GM23248 (cell line): ENCODE measurements at regions not wholly inside any gene's neighbourhood (a gene's known extent, or its start where the extent isn't known, plus 50 kb on each side); places are given as distances from the start of the nearest gene placed in this dataset.

Source experiments
- EZH2 ChIP-seq: fragments of 200-600 bp; sonication (generic); IDR thresholded peaks from 2 replicates; pipeline ENCODE4 v1.6.1; 2018; ENCODE audit warnings: antibody characterized with exemption, mild to moderate bottlenecking; ENCODE audit not compliant: insufficient read depth, poor library complexity, severe bottlenecking
- EZH2phosphoT487 ChIP-seq: fragments of 200-600 bp; sonication (generic); IDR thresholded peaks from 2 replicates; pipeline ENCODE4 v1.6.1; 2018; ENCODE audit warnings: antibody characterized with exemption, moderate library complexity, mild to moderate bottlenecking, low read depth; ENCODE audit not compliant: insufficient read depth

DNA sequence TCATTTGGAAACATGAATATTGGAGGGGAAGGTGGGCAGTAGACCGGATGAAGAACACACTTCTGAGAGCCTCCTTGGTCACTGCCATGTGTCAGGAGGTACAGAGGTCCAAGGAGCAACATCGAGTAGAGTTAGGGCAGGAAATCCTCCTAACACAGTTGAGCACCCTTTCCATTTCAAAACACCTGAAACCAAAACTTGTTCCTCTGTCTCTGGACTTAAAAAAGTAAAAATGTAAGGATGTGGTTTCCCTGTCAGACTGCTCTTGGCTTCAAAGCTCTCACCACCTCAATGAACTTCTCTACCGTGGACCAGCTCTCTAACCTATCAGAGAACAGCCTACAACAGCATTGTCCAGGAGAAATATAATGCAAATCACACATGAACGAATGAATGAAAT is 573.9 kb downstream of the NOVA1 start:
- TF ChIP-seq EZH2 (no peak), EZH2phosphoT487 (no peak)
